IMR-90 (cell line): ENCODE measurements at regions not wholly inside any gene's neighbourhood (a gene's known extent, or its start where the extent isn't known, plus 50 kb on each side); places are given as distances from the start of the nearest gene placed in this dataset.

Source experiments
- ATAC-seq: fragments of 200-7000 bp; cut with Tn5 transposase; 2 replicates; pipeline ENCODE4 v1.9.1; 2020; ENCODE audit warnings: low read depth, mild to moderate bottlenecking, moderate library complexity
- BruUV-seq: library from RNA; stranded (reverse); fragments of 400-500 nt; replicated peaks from 2 replicates; lab custom pipeline; 2021; lab: Mats Ljungman, UMichigan
- CTCF ChIA-PET: fragments of 300-600 bp; formaldehyde crosslinking; extraction: SDS; loops from one replicate; lab custom pipeline; 2021; ENCODE audit warnings: antibody characterized with exemption; lab: Yijun Ruan, JAX
- POLR2A ChIA-PET: fragments of 300-600 bp; sonication (Branson Sonifier 250); formaldehyde crosslinking; loops from one replicate; lab custom pipeline; 2022; ENCODE audit warnings: antibody characterized with exemption; ENCODE audit not compliant: unreplicated experiment; lab: Charles Lee
- DNase-seq: peaks from one replicate; pipeline ENCODE4 v3.0.0; 2013
- H2AFZ ChIP-seq: replicated peaks from 2 replicates; pipeline ENCODE3; 2013; ENCODE audit warnings: low read length, mild to moderate bottlenecking; ENCODE audit not compliant: poor library complexity
- H2AK5ac ChIP-seq: 2 replicates; pipeline ENCODE4 v1.6.1; 2013; ENCODE audit warnings: low read depth, low read length, inconsistent platforms
- H2AK9ac ChIP-seq: replicated peaks from 2 replicates; pipeline ENCODE3; 2013; ENCODE audit warnings: mild to moderate bottlenecking, low read depth, low read length, moderate library complexity; ENCODE audit not compliant: poor library complexity
- H2BK120ac ChIP-seq: 2 replicates; pipeline ENCODE4 v1.6.1; 2013; ENCODE audit warnings: low read depth, low read length, inconsistent platforms
- H2BK15ac ChIP-seq: 3 replicates; pipeline ENCODE4 v1.6.1; 2013; ENCODE audit warnings: low read depth, low read length, inconsistent platforms
- H2BK20ac ChIP-seq: 2 replicates; pipeline ENCODE4 v1.6.1; 2013; ENCODE audit warnings: low read depth, mild to moderate bottlenecking, inconsistent platforms, low read length, moderate library complexity
- H2BK5ac ChIP-seq: 2 replicates; pipeline ENCODE4 v1.6.1; 2013; ENCODE audit warnings: mild to moderate bottlenecking, low read depth, low read length, inconsistent platforms; ENCODE audit not compliant: poor library complexity, severe bottlenecking
- H3K14ac ChIP-seq: replicated peaks from 2 replicates; pipeline ENCODE4 v1.6.1; 2013; ENCODE audit warnings: low read depth, low read length, inconsistent platforms
- H3K18ac ChIP-seq: 2 replicates; pipeline ENCODE4 v1.6.1; 2013; ENCODE audit warnings: low read depth, low read length, control low read depth
- H3K23ac ChIP-seq: 2 replicates; pipeline ENCODE4 v1.6.1; 2013; ENCODE audit warnings: low read depth, low read length, inconsistent platforms
- H3K27ac ChIP-seq: 2 replicates; pipeline ENCODE4 v1.5.1; 2013; ENCODE audit warnings: mild to moderate bottlenecking, control low read depth, low read length; ENCODE audit not compliant: insufficient read depth
- H3K27me3 ChIP-seq: 2 replicates; pipeline ENCODE4 v1.6.1; 2013; ENCODE audit warnings: low read length; ENCODE audit not compliant: control insufficient read depth, insufficient read depth
- H3K36me3 ChIP-seq: 2 replicates; pipeline ENCODE4 v1.6.1; 2013; ENCODE audit warnings: low read length, mixed read lengths; ENCODE audit not compliant: control insufficient read depth, insufficient read depth
- H3K4ac ChIP-seq: 2 replicates; pipeline ENCODE4 v1.6.1; 2013; ENCODE audit warnings: low read depth, low read length, inconsistent platforms
- H3K4me1 ChIP-seq: 2 replicates; pipeline ENCODE4 v1.6.1; 2013; ENCODE audit warnings: low read length, mixed read lengths; ENCODE audit not compliant: control insufficient read depth, insufficient read depth
- H3K4me2 ChIP-seq: 2 replicates; pipeline ENCODE4 v1.6.1; 2013; ENCODE audit warnings: low read depth, mild to moderate bottlenecking, control low read depth, low read length, moderate library complexity
- H3K4me3 ChIP-seq: 2 replicates; pipeline ENCODE4 v1.5.1; 2013; ENCODE audit warnings: low read depth, mild to moderate bottlenecking, control low read depth, low read length, moderate library complexity; ENCODE audit not compliant: insufficient read depth
- H3K56ac ChIP-seq: 2 replicates; pipeline ENCODE4 v1.6.1; 2013; ENCODE audit warnings: low read length, inconsistent platforms; ENCODE audit not compliant: insufficient read depth; ENCODE audit errors: extremely low read depth
- H3K79me1 ChIP-seq, 2 experiments: 2 replicates each; pipeline ENCODE4 v1.6.1; 2013; ENCODE audit warnings: low read length in 2 of 2, inconsistent platforms in 1 of 2, low read depth in 1 of 2
- H3K9ac ChIP-seq: 2 replicates; pipeline ENCODE4 v1.6.1; 2013; ENCODE audit warnings: low read depth, low read length, control low read depth
- H3K9me1 ChIP-seq: 2 replicates; pipeline ENCODE4 v1.6.1; 2013; ENCODE audit warnings: low read length, inconsistent platforms; ENCODE audit not compliant: insufficient read depth
- H3K9me3 ChIP-seq: 2 replicates; pipeline ENCODE4 v1.6.1; 2013; ENCODE audit warnings: low read length; ENCODE audit not compliant: control insufficient read depth, insufficient read depth
- H4K20me1 ChIP-seq: 2 replicates; pipeline ENCODE4 v1.6.1; 2013; ENCODE audit warnings: low read length, inconsistent platforms; ENCODE audit not compliant: insufficient read depth
- H4K5ac ChIP-seq: 2 replicates; pipeline ENCODE4 v1.6.1; 2013; ENCODE audit warnings: mild to moderate bottlenecking, low read depth, low read length, control low read depth
- H4K8ac ChIP-seq, 2 experiments: 2 replicates each; pipeline ENCODE4 v1.6.1; 2013; ENCODE audit warnings: low read depth in 2 of 2, low read length in 2 of 2, control low read depth in 1 of 2, inconsistent platforms in 1 of 2
- H4K91ac ChIP-seq: 2 replicates; pipeline ENCODE4 v1.6.1; 2013; ENCODE audit warnings: low read depth, low read length, inconsistent platforms; ENCODE audit not compliant: insufficient read depth
- NFE2L2 ChIP-seq: fragments of 150-350 bp; IDR thresholded peaks from 2 replicates; pipeline ENCODE4 v1.6.1; 2016; ENCODE audit warnings: low read depth, mild to moderate bottlenecking, low read length
- USF2 ChIP-seq: fragments of 150-350 bp; IDR thresholded peaks from 2 replicates; pipeline ENCODE4 v1.6.1; 2017; ENCODE audit warnings: mild to moderate bottlenecking, antibody characterized with exemption, low read length, low read depth
- WGBS, 2 experiments: methylation state at CpG; one replicate each; pipeline versions ENCODE4 v1.1.5 to v1.1.7; 2013; ENCODE audit warnings: missing lambda C conversion rate in 2 of 2; ENCODE audit not compliant: insufficient read length in 1 of 2; ENCODE audit errors: extremely low coverage in 2 of 2; 5-methylcytosine and 5-hydroxymethylcytosine counted together
- dilution Hi-C: fragments of 300-500 bp; cut with HindIII; formaldehyde crosslinking; loops from one replicate; pipeline ENCODE4 v1.14.3; 2018; ENCODE audit warnings: low sequenced_read_pairs; ENCODE audit not compliant: unreplicated experiment
- in situ Hi-C: fragments of 300-500 bp; cut with MboI; formaldehyde crosslinking; loops from 3 replicates; pipeline ENCODE4 v1.14.3; 2019; ENCODE audit warnings: low sequenced_read_pairs, inconsistent platforms, mixed read lengths
- intact Hi-C: fragments of 100-400 bp; cut with micrococcal nuclease; formaldehyde crosslinking; loops from 2 replicates; pipeline ENCODE4 v1.10.0; 2022

- no TSS peak for BruUV-seq
- Histone ChIP-seq H3K27ac (no peak overlapping the region), H4K5ac (no peak overlapping the region), H3K9ac (no peak overlapping the region), H3K23ac (no peak overlapping the region), H3K4me1 (no peaks in the 10 kb centered on the region), H4K91ac (no peak overlapping the region), H3K56ac (no peak overlapping the region), H3K36me3 (no peaks in the 10 kb centered on the region), H4K8ac (no peak overlapping the region), H3K4ac (no peak overlapping the region), H3K9me1 (no peaks in the 10 kb centered on the region), H2BK5ac (no peak overlapping the region), H2AK5ac (no peak overlapping the region), H2BK15ac (no peak overlapping the region), H3K9me3 (no peaks in the 10 kb centered on the region), H3K27me3 (peaks cover 20% of the 10 kb centered on the region), H3K14ac (no peak overlapping the region), H2BK20ac (no peak overlapping the region), H3K79me1 (no peaks in the 10 kb centered on the region), H3K18ac (no peak overlapping the region), H4K20me1 (no peaks in the 10 kb centered on the region), H3K4me2 (no peak overlapping the region), H2AK9ac (no peak overlapping the region), H3K4me3 (no peak overlapping the region), H2BK120ac (no peak overlapping the region), H2AFZ (no peak overlapping the region)
- intact Hi-C loops (no loop called here), dilution Hi-C loops (no loop called here), in situ Hi-C loops (no loop called here)
- ChIA-PET CTCF (interaction anchor here (0.6 kb wide), 2 partner anchors 144 to 1767 kb away, joined by 3 to 5 read pairs; no protein-coding TSS in a partner anchor), POLR2A (no interaction called here)
- ATAC-seq (no peak), DNase-seq (no peak)
- WGBS, 2 experiments: 100% methylated on average over 1 of the region's 11 CpGs; no CpG with 5 or more reads in 1 of the 2 experiments
- TF ChIP-seq NFE2L2 (no peak), USF2 (no peak)
These were observed 77.7 kb downstream of the MAP1LC3B2 start for GRCh38 chr12:116636608-116637519.
